Neuronal stem cell (in vitro differentiated cells): ENCODE measurements at regions not wholly inside any gene's neighbourhood (a gene's known extent, or its start where the extent isn't known, plus 50 kb on each side); places are given as distances from the start of the nearest gene placed in this dataset.
A peak's percentile ranks its signal among the peaks of the same experiment; 100 is the strongest.

Source experiments
- DNase-seq: peaks from one replicate; pipeline ENCODE4 v3.0.0-alpha.2; 2013; ENCODE audit warnings: low spot score
- H2AFZ ChIP-seq: one replicate; pipeline ENCODE4 v1.6.1; 2013; ENCODE audit warnings: mild to moderate bottlenecking, low read length, inconsistent platforms
- H2AK5ac ChIP-seq: 2 replicates; pipeline ENCODE4 v1.6.1; 2013; ENCODE audit warnings: low read depth, mild to moderate bottlenecking, inconsistent platforms, low read length, moderate library complexity, mixed read lengths
- H2BK120ac ChIP-seq: 2 replicates; pipeline ENCODE4 v1.6.1; 2013; ENCODE audit warnings: low read depth, mild to moderate bottlenecking, inconsistent platforms, low read length, moderate library complexity, mixed read lengths
- H2BK12ac ChIP-seq: one replicate; pipeline ENCODE4 v1.6.1; 2013; ENCODE audit warnings: low read length, inconsistent platforms
- H2BK15ac ChIP-seq: 2 replicates; pipeline ENCODE4 v1.6.1; 2013; ENCODE audit warnings: mild to moderate bottlenecking, low read length, inconsistent platforms, mixed read lengths
- H2BK5ac ChIP-seq: one replicate; pipeline ENCODE4 v1.6.1; 2013; ENCODE audit warnings: inconsistent platforms, mild to moderate bottlenecking, low read length, moderate library complexity
- H3K14ac ChIP-seq: one replicate; pipeline ENCODE4 v1.6.1; 2013; ENCODE audit warnings: low read length, inconsistent platforms
- H3K18ac ChIP-seq: 2 replicates; pipeline ENCODE4 v1.6.1; 2013; ENCODE audit warnings: low read length, inconsistent platforms
- H3K23ac ChIP-seq: 2 replicates; pipeline ENCODE4 v1.6.1; 2013; ENCODE audit warnings: low read depth, mild to moderate bottlenecking, mixed read lengths, low read length, inconsistent platforms; ENCODE audit not compliant: poor library complexity
- H3K27ac ChIP-seq: replicated peaks from 3 replicates; pipeline ENCODE4 v1.5.1; 2013; ENCODE audit warnings: low read length, inconsistent platforms
- H3K27me3 ChIP-seq, 3 experiments: 2 replicates each; pipeline ENCODE4 v1.6.1; 2013; ENCODE audit warnings: low read length in 3 of 3, mild to moderate bottlenecking in 2 of 3, inconsistent platforms in 1 of 3, low read depth in 1 of 3, mixed read lengths in 1 of 3, moderate library complexity in 1 of 3; ENCODE audit not compliant: control insufficient read depth in 3 of 3, insufficient read depth in 3 of 3
- H3K36me3 ChIP-seq, 2 donors: replicated peaks in 1 of 2; 2 replicates each; pipeline ENCODE4 v1.6.1; 2013; ENCODE audit warnings: low read length in 2 of 2; ENCODE audit not compliant: control insufficient read depth in 2 of 2, insufficient read depth in 2 of 2
- H3K4ac ChIP-seq: 2 replicates; pipeline ENCODE4 v1.6.1; 2013; ENCODE audit warnings: inconsistent platforms, mild to moderate bottlenecking, low read length, moderate library complexity
- H3K4me1 ChIP-seq, 2 donors: 1 replicate in 1 of 2; 2 replicates in 1 of 2; pipeline ENCODE4 v1.6.1; 2013; ENCODE audit warnings: low read length in 2 of 2, low read depth in 1 of 2; ENCODE audit not compliant: control insufficient read depth in 2 of 2, insufficient read depth in 1 of 2
- H3K4me2 ChIP-seq: one replicate; pipeline ENCODE4 v1.6.1; 2013; ENCODE audit warnings: mild to moderate bottlenecking, low read length, inconsistent platforms; ENCODE audit not compliant: insufficient read depth, poor library complexity, severe bottlenecking
- H3K4me3 ChIP-seq, 2 donors: 2 replicates each; pipeline ENCODE4 v1.5.1; 2013; ENCODE audit warnings: low read length in 2 of 2, mild to moderate bottlenecking in 2 of 2, inconsistent platforms in 1 of 2, moderate library complexity in 1 of 2
- H3K79me1 ChIP-seq: one replicate; pipeline ENCODE4 v1.6.1; 2013; ENCODE audit warnings: low read depth, mild to moderate bottlenecking, inconsistent platforms, low read length, moderate library complexity
- H3K9ac ChIP-seq: one replicate; pipeline ENCODE4 v1.6.1; 2013; ENCODE audit warnings: mild to moderate bottlenecking, low read depth, low read length, inconsistent platforms; ENCODE audit not compliant: poor library complexity
- H3K9me3 ChIP-seq, 2 donors: replicated peaks in 1 of 2; 2 replicates each; pipeline versions ENCODE3 to v1.6.1; 2013; ENCODE audit warnings: low read length in 2 of 2, mild to moderate bottlenecking in 2 of 2, inconsistent platforms in 1 of 2, low read depth in 1 of 2, mixed read lengths in 1 of 2, moderate library complexity in 1 of 2; ENCODE audit not compliant: control insufficient read depth in 2 of 2, insufficient read depth in 1 of 2
- H4K8ac ChIP-seq: one replicate; pipeline ENCODE4 v1.6.1; 2013; ENCODE audit warnings: low read depth, mild to moderate bottlenecking, inconsistent platforms, low read length, moderate library complexity
- H4K91ac ChIP-seq: one replicate; pipeline ENCODE4 v1.6.1; 2013; ENCODE audit warnings: low read length, low read depth, mild to moderate bottlenecking, inconsistent platforms; ENCODE audit not compliant: poor library complexity
- WGBS, 2 donors: extraction: QIAGEN DNeasy Blood & Tissue Kit; methylation state at CpG; one replicate each; pipeline ENCODE4 v1.1.7; 2013; ENCODE audit warnings: missing lambda C conversion rate in 2 of 2, mixed read lengths in 1 of 2; ENCODE audit not compliant: insufficient read length in 2 of 2, insufficient replicate concordance in 1 of 2; ENCODE audit errors: extremely low coverage in 2 of 2; 5-methylcytosine and 5-hydroxymethylcytosine counted together

DNA sequence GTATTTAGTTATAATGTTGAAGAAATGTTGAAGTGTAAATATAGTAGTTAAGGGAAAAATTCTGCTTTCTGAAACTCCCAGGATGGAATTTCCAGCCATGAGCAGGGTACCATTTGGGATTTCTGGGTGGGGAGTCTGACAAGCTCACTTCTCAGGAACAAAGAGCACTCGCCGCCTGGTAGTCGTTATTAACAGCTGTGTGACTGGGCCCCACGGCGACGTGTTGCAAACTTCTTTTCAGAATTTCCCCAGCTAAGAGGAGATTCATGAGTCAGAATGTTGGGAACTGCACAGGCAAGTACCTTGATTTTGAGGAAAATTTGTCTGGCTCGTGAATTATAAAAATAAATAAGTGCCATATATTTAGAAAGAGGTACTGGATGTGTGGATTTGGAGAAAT is 103.7 kb downstream of the LACC1 start:
- Histone ChIP-seq H3K27me3 (no peaks in the 10 kb centered on the region), H3K27ac (no peak overlapping the region), H3K4ac (no peak overlapping the region), H3K23ac (no peak overlapping the region), H3K14ac (no peak overlapping the region), H2BK5ac (no peak overlapping the region), H2AFZ (peak overlapping the region; percentile 48), H3K18ac (no peak overlapping the region), H3K4me3 (no peak overlapping the region), H2BK15ac (no peak overlapping the region), H3K36me3 (no peaks in the 10 kb centered on the region), H4K8ac (no peak overlapping the region), H3K9ac (no peak overlapping the region), H2AK5ac (no peak overlapping the region), H3K9me3 (no peaks in the 10 kb centered on the region), H2BK12ac (no peak overlapping the region), H4K91ac (no peak overlapping the region), H3K79me1 (no peaks in the 10 kb centered on the region), H2BK120ac (no peak overlapping the region), H3K4me1 (peaks cover 0 to 22% of the 10 kb centered on the region in 2 donors), H3K4me2 (no peak overlapping the region)
- WGBS, 2 donors: no CpG with 5 or more reads among the region's 7 CpGs
- no peak for DNase-seq

DNA sequence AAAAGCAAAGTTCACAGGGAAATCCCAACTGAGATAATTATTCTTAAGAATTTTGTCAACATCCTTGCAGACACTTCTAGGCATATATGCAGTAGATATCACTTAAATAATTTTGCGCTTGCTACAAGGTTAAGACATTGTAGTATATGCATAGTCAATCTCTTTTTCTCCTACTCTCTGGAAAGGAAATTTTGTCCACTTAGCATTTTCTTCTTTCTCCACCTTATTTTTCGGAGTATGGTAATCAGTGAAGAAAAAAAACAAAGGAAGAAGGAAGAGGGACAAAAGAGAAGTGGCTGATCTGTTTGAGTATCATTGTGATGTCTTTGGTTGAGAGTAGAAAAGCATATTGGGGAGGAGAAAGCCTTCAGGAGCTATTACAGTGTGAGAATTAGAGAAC is 104.6 kb downstream of the LACC1 start:
- Histone ChIP-seq H3K9ac (no peak overlapping the region), H2AFZ (no peak overlapping the region), H4K8ac (no peak overlapping the region), H2BK12ac (no peak overlapping the region), H3K4me3 (no peak overlapping the region), H2BK5ac (no peak overlapping the region), H4K91ac (no peak overlapping the region), H3K27ac (no peak overlapping the region), H3K14ac (no peak overlapping the region), H3K4me1 (peaks cover 0 to 22% of the 10 kb centered on the region in 2 donors), H3K27me3 (no peaks in the 10 kb centered on the region), H3K36me3 (no peaks in the 10 kb centered on the region), H2BK15ac (no peak overlapping the region), H3K18ac (no peak overlapping the region), H3K79me1 (no peaks in the 10 kb centered on the region), H3K4ac (no peak overlapping the region), H3K23ac (no peak overlapping the region), H2AK5ac (no peak overlapping the region), H3K9me3 (no peaks in the 10 kb centered on the region), H2BK120ac (no peak overlapping the region), H3K4me2 (no peak overlapping the region)
- DNase-seq: no peak
- no CpG with 5 or more reads among the region's 2 CpGs for WGBS, 2 donors

DNA sequence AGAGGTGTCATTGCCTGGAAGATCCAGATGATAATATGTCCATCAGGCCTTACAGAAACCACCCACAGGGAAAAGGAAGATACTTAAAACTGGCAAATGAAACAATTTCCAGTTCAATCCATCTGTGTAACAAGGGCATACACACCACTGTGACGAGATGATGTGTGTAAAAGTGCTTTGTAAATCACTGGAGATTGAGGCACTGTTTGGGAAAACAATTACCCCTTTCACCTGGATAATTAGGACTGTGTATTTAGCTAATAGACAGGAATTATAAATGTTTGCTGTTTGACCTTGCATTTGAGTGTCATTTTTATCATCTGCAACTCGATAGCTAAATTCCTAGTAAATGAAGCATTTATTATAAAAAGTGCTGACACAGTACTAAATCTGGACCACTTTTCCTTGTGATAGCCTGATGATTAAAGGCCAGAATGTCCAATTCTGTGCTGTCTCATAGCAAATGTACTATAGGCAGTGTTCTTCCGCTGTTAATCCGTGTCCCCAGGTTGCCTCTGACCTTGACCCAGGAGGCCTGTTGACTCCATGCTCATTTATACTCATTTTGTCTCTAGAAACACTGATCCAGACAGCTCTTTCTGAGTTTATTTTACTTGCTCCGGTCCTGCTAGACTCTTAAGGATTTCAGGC is 105.8 kb downstream of the LACC1 start:
- no peak overlapping the region for H3K4me2 ChIP-seq
- H2AK5ac ChIP-seq: no peak overlapping the region
- H2BK5ac ChIP-seq: no peak overlapping the region
- H3K23ac ChIP-seq: no peak overlapping the region
- no peak overlapping the region for H2BK15ac ChIP-seq
- H3K18ac ChIP-seq: no peak overlapping the region
- H3K9me3 ChIP-seq: no peaks in the 10 kb centered on the region
- no peak overlapping the region for H3K27ac ChIP-seq
- no peak overlapping the region for H3K9ac ChIP-seq
- no peak overlapping the region for H2BK12ac ChIP-seq
- no peak overlapping the region for H3K4me3 ChIP-seq
- no peaks in the 10 kb centered on the region for H3K79me1 ChIP-seq
- H3K36me3 ChIP-seq: no peaks in the 10 kb centered on the region
- no peak overlapping the region for H2AFZ ChIP-seq
- H3K4ac ChIP-seq: no peak overlapping the region
- H3K27me3 ChIP-seq: no peaks in the 10 kb centered on the region
- no peak for DNase-seq
- WGBS, 2 donors: no CpG with 5 or more reads among the region's 5 CpGs
- no peak overlapping the region for H3K14ac ChIP-seq
- peaks cover 0 to 22% of the 10 kb centered on the region in 2 donors for H3K4me1 ChIP-seq
- no peak overlapping the region for H2BK120ac ChIP-seq
- H4K8ac ChIP-seq: no peak overlapping the region
- no peak overlapping the region for H4K91ac ChIP-seq

DNA sequence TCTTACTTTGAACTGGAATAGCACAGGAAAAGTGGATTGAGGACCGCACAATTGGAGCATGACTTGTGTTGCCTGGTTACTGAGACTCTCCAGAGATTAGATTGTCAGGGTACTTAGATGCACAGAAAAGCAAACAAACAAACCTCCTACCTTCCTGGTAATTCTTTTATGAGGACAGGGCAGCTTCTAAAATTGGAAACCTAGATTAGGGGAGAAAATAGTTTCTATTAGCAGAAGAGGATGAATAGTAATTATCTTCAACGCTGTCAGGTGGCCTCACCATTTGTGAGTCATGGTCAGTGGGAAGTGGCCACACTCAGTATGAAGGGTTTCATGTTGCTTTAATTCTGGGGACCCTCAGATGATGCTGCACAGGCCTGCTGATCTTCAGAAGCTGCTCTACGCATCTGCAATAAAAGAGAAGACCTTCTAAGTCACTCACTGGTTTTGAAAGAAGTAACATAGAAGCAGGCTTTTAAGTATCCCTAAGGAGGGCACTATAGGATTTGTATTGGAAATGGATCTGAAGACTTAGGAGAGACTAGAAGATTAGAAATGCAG is 106.8 kb downstream of the LACC1 start:
- no peak for DNase-seq
- H3K4me1 ChIP-seq: peaks cover under 1 to 22% of the 10 kb centered on the region in 2 donors
- H2BK12ac ChIP-seq: no peak overlapping the region
- H3K18ac ChIP-seq: no peak overlapping the region
- no peak overlapping the region for H2AK5ac ChIP-seq
- no peak overlapping the region for H3K4me2 ChIP-seq
- no peak overlapping the region for H3K27ac ChIP-seq
- H2BK5ac ChIP-seq: no peak overlapping the region
- no peaks in the 10 kb centered on the region for H3K79me1 ChIP-seq
- no peak overlapping the region for H3K4me3 ChIP-seq
- H2BK15ac ChIP-seq: no peak overlapping the region
- no CpG with 5 or more reads among the region's 3 CpGs for WGBS, 2 donors
- H3K14ac ChIP-seq: no peak overlapping the region
- no peak overlapping the region for H3K9ac ChIP-seq
- no peaks in the 10 kb centered on the region for H3K36me3 ChIP-seq
- H3K9me3 ChIP-seq: no peaks in the 10 kb centered on the region
- H4K8ac ChIP-seq: no peak overlapping the region
- no peaks in the 10 kb centered on the region for H3K27me3 ChIP-seq
- no peak overlapping the region for H3K4ac ChIP-seq
- no peak overlapping the region for H4K91ac ChIP-seq
- no peak overlapping the region for H3K23ac ChIP-seq
- no peak overlapping the region for H2AFZ ChIP-seq
- H2BK120ac ChIP-seq: no peak overlapping the region
